HG03064 (cell line): ENCODE measurements at regions not wholly inside any gene's neighbourhood (a gene's known extent, or its start where the extent isn't known, plus 50 kb on each side); places are given as distances from the start of the nearest gene placed in this dataset.
"Not testable (repeated sequence)": the region's sequence is repeated elsewhere in the genome, so short reads cannot be mapped to it uniquely, and the experiment has no call there.

Source experiments
- ATAC-seq: cut with Tn5 transposase; IDR thresholded peaks from one replicate; pipeline ENCODE4 v1.9.1; 2021; ENCODE audit warnings: low read depth; ENCODE audit not compliant: unreplicated experiment

DNA sequence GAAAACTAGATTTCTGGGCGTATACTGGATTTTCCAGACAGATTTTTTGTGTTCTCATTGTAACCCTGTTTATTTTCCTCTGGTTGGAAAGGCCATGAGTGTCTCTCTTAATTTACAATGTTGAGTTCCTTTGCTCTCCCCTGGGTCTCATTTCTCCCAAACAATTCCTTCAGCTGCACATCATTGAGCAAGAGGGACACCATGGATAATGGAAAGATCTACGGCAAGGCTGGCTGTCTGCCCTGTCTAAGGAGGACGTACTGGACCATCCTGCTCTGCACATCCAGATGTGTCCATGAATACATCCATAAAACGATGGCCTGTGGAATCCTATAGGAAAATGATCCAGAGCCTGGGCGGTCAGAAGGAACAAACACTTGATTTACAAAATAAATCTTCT, 258.1 kb upstream of the MCTP2 start:
- ATAC-seq = no peak

DNA sequence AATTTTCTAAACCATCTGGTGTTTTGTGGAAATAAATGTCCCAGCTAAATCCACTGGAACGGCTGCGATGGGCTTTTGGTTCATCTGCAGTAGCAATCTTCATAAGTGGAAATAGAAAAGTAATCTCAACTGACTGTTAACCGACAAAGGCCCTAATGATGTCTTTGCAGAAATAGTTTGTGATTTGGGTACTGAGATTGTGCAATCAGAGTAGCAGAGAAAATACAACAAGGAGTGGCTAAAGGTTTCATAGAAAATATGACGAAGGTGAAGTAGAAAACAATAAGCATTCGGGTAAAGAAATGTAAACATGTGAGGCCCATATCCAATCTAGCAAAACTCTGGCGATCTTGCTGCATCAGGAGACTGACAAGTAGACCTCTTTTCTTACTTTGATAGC, 262.6 kb upstream of the MCTP2 start:
- no peak for ATAC-seq

DNA sequence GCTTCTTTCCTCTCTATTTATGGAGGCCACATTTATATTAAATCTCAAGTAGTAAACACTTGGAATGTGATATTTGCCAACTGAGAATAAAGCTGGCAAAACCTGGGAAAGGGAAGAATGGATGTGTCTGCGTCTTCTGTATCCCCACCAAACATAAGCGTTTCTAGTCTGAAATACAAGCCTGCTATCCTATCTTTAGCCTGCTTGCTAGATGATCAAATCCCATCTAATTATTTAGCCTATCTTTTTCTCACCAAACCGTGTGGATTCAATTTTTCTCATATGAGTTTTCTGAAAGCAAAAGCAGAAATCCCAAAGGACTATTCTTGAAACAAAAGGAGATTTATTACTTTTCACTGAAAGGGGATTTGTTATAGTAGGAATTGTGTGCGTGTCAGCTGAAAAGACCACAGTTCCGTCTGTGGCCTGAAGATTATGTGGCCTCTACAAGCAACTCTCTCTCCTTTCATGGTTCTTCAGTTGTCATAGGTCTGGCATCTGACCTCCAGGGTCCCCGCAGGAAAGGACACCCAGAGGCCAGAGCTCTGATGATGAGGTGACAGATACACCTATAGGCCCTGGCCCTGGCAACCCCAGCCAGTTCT, 266.0 kb upstream of the MCTP2 start:
- ATAC-seq = no peak

DNA sequence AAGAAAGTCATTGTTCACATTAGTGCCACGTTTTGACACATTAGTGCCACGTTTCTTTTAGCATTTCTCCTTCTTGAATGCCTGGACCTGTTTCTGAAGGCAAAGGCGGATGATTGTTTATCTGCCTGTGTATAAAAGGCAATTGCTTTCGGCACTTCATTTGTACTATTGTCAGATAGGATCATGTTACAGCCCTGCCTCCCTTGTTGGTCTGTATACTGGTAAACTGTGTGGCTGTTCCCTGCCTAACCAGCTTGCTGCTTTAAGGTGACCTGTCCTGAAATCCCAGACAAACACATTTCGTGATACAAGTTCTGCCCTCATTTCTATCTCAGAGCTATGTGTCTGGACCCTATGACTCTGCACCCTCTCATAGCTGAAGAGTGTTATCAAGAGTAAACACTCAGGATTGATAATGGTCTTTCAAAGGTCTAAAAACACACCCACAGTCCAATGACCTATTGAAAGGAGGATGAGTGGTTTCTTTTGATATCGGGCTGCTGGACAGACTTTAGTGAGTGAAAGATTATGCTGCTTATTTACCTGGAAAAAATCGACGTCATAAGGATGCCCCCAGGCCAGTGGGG, 276.3 kb upstream of the MCTP2 start:
- no peak for ATAC-seq

DNA sequence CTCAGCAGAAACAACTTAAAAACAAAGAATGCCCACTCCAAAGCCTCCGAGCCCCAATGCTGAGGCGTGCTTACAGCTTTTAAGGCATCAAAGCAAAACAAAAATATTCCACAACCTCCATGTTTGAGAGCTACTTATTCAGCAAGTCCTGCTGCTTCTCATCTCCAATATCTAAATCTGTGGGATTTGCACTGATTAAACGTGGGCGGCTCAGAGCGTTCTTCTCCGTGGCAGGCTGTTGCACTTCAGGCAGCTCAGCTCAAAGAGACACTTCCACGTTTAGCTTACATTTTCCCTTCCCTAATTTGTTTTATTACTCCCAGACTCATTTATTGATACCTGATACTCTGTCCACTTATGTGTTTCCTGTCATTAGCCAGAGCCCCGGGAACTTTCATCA, 282.6 kb upstream of the MCTP2 start:
- no peak for ATAC-seq

DNA sequence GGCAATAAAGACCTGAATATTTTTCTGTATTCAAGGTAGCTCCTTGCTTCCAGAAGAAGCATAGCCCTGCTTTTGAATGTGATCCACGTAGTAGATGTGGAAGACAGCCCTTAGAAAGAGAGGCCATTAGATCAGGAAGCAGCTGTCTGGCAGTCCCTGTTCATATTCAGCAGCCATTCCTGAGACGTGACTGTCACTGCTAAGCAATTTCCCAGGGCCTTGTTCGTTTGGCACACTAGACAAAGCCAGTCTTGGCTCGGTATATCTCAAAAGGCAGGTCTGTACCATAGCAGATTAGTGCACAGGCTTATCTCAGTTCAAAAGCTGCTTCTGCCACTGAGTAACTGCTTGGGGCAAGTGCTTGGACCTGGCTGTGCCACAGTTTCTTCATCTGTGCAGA, 287.8 kb upstream of the MCTP2 start:
- no peak for ATAC-seq

DNA sequence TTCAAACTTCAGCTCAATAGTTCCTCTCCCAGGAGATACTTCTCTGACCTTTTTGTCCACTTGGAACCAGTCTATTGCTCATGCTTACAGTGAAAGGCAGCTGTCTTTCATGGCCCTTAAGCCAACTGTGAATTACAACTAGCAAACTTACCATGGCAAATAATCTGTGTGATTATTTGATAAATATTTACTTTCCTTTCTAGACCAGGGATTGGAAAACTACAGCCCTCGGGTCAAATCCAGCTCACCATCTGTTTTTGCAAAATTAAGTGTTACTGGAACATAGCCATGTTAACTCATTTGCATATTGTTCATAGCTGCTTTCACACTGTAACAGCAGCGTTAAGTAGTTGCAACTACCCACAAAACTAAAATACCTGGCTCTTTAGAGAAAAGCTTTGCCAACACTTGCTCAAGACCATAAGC, 289.1 kb upstream of the MCTP2 start:
- ATAC-seq = no peak

DNA sequence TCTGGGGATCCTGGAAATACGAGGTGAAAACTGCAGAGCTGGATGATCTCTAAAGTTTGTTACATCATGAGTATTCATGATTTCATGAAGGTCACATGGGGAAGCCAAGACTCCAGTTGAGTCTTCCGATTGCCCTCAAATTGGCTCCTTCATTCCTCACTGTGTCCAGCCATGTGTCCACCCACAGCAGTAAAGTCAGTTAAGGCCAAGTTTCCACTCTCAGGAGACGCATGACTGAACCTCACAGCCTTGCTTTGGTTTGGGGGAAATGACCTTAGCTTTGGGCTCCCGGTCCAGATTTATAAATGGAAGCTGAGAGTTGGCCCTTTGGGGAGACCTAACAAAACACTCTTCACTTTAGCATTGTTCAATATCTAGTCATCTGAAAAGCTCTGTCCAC, 289.7 kb upstream of the MCTP2 start:
- no peak for ATAC-seq

DNA sequence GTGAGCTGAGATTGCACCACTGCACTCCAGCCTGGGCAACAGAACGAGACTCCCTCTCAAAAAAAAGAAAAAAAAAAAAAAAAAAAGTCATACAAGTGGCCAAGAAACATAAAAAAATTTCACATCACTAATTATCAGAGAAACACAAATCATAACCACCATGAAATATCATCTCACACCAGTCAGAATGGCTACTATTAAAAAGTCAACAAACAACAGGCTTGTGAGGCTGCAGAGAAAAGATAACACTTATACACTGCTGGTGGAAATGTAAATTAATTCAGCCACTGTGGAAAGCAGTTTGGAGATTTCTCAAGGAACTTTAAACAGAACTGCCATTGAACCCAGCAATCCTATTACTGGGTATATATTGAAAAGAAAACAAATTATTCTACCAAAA, 291.1 kb upstream of the MCTP2 start:
- no peak for ATAC-seq

DNA sequence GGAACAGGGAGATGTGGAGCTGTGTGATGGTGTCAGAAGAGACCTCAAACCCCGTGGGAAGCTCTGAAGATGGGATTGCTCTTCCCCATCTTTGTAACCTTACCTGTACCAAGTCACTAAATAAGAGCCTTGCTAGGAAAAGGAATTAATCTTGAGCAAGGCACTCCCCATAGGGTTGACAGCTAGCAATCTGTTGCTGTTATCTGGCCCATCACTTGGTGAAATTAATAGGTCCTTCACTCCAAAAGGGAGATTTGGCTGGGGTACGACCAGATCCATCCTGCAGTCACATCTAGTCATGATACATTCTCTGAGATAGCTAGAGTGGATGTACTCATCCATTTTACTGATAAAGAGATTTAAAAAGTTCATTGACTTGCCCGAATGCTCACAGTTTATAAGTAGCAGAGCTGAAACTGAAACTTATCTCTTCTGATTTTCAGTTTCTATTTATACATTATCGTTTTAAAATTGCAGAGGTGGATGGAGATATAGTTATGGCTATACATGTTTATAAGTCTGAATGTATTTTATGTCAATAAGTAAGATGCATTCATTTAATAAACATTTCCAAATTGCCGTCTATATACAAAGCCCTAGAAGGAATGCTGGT, 299.1 kb upstream of the MCTP2 start:
- peak; percentile 95 for ATAC-seq

DNA sequence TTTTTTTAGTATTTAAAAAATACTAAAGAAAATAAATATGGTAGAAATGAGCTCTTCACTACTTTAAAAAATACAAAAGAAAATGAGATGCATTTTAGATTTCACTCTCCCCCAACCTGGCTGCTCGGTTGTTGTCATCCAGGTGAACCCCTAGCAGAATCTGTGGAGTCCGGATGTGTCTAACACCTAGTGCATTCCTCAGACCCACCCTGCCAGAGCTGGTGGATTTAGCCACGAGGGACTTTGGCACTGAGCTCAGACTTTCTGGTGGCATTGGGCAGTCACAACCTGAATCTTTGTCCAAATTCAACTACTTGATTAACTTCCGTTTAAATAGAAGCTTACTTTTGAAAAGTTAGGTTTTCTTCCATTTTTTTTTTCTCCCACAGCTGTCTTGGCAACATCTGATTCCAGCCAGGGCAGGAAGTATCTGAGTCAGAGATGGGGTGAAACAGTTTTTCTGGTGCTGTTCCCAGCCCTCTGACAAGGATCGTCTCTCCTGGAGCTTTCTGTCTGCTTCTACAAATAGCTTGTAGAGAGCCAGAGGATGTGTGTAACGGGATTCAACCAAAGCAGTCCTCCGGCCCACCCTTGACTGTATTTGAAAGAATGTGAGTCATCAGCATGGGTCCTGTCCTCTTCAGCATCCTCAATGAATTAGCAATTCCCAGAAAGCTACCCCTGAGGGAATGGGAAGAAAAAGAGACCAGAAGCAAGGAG, 301.8 kb upstream of the MCTP2 start:
- ATAC-seq = no peak

DNA sequence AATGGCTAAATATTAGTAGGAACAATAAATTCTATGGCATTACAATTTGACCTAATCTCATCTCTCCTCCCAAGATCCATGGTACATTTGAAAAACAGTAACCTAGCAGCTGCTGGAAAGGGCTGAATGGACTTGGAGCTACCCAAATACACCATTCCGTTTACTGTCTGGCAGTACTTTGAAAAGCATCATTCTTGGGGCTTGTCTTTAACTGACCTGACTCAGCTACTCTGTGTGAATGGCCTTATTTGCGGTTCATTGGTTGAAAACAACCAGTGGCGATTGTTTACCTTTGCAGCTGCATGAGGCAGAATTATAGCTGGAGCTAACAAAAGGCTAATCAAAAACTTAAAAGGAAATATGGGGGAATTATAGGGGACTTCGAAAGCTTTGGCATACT, 311.2 kb upstream of the MCTP2 start:
- no peak for ATAC-seq

DNA sequence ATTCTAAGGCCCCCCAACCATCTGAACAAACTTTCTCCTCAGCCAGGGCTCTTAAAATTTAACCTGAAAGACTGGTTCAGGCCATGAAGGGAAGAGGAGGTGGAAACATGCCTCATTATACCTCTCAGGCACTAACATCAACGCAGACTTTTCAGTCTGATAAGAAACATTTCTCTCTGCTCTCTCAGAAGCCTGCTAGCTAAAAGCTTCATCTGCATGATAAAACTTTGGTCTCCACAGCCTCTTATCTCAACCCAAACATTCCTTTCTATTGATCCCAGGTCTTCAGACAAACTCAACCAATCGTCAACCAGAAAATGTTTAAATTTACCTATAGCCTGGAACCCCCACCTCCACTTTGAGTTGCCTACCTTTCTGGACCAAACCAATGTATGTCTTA, 312.6 kb upstream of the MCTP2 start:
- ATAC-seq = not testable (repeated sequence)

DNA sequence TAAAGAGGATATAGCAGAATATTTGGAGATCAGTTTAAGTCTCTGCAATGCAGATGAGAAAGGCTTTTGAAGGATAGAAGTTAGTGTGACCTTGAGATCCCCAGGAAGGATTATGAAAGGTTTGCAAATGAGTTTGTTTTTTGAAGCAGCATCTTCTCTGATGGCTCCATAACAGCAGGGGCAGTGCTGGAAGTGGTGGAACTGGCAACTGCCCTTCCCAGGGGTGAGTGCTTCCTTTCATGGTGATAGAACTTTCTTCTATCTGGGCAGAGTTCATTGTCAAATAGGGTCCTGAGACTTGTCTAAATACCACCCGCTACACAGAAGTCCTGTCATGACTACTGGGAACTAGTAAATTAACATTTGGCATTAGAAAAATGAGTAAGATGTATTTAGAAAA, 314.2 kb upstream of the MCTP2 start:
- ATAC-seq = no peak

DNA sequence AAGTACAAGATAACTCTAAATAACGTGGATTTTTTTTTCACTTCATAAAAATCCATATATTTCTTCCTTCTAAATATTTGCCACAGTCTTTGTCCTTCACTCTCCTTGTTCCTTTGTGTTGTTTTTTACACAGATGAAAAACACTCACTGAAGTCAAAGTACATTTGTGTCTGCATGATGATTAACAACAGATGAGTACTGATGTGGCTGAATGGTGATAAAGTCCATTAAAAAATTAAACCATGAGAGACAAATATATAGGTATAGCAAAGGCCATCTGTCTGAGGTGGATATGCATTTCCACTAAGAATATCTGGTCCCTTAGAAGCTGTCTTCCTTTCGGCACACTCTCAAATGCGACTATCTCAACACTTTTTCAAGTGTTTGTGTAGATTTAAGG, 317.5 kb upstream of the MCTP2 start:
- no peak for ATAC-seq

DNA sequence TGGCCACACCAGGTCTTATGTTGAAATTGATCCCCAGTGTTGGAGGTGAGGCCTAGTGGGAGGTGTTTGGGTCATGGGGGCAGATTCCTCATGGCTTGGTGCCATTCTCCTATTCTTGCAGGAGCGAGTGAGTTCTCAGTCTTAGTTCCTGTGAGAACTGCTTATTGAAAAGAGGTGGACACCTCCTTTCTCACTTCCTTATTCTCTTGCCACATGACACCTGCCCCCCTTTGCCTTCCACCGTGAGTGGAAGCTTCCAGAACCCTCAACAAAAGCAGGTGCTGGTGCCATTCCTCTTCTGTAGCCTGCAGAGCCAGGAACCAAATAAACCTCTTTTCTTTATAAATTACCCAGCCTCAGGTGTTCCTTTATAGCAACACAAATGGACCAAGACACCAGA, 318.1 kb upstream of the MCTP2 start:
- no peak for ATAC-seq

DNA sequence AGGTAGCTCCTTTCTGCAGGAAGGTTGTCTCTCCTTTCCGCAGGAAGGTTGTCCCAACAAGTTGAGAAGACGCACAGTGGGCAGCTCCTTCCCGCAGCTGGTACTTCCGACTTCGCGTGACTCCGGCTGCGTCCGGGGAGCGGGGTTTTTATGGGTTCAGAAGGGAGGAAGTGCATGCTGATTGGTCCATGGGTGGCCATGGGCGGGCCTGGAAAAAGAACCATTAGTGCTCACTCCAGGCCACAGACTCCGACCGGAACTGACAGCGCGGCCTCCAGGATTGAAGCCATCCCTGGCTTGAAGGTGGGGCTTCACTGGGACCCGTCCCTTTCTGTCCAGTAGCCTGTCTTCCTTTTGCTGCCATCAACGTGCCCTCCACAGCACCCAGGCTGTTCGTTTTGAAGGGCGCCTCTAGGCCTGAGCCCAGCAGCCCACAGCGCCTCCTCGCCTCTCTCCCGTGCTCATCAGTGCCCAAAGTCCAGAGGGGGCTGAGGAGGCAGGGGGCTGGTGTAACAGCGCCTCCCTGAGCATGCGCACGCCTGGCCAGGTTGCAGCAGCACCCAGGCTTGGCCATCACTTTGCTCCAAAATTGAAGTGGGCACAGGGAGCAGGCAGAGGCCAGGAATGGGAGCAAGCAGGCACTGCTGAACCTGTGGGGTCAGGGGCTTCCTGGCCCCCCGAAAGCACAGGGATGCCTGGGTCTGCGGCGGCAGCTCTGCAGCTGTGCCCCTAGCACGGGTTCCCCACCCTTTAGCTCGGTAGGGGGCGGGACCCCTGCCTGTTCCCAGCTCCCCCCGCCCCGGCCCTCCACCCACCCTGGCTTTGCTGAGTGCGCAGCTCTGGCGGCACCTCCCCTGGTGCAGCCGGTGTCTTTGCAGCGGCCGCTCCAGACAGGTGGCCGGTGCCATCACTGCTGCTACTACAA, 330.6 kb upstream of the MCTP2 start:
- ATAC-seq = no peak

DNA sequence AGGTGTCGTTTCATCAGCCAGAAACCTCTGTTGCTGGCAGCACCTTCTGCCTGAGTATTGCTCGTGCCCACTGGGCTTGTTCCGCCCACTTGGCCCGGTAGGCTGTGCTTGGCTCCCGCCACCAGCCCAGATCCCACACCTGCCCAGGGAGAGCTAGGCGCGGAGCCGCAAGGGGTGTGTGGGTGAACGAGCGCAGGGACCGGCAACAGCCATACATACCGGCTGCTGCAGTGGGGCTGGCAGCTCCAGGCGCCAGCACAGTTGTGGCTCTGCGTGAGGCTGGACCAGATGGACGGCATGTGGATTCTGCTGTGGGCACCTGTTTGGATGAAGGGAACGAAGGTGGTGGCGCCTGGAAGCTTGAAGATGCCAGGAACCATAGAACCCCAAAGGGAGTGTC, 331.5 kb upstream of the MCTP2 start:
- no peak for ATAC-seq

DNA sequence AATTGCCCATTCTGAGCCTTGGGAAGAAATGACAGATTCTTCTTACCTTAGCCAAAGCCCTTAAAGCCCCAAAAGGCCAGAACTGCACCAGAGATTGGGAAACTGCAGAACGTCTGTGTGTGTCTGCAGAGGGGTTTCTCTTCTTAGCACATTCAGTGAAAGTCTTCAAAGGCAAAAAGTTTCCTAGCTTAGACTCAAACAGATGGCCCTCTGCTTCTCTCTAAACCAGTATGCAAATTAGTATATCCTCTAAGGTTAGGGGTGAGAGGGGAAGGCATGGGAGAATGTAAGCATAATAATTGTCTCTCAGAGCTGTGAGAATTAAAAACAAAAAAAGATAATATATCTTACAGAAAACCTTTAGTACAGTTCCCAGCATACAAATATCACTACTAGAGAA, 334.0 kb upstream of the MCTP2 start:
- ATAC-seq = no peak

DNA sequence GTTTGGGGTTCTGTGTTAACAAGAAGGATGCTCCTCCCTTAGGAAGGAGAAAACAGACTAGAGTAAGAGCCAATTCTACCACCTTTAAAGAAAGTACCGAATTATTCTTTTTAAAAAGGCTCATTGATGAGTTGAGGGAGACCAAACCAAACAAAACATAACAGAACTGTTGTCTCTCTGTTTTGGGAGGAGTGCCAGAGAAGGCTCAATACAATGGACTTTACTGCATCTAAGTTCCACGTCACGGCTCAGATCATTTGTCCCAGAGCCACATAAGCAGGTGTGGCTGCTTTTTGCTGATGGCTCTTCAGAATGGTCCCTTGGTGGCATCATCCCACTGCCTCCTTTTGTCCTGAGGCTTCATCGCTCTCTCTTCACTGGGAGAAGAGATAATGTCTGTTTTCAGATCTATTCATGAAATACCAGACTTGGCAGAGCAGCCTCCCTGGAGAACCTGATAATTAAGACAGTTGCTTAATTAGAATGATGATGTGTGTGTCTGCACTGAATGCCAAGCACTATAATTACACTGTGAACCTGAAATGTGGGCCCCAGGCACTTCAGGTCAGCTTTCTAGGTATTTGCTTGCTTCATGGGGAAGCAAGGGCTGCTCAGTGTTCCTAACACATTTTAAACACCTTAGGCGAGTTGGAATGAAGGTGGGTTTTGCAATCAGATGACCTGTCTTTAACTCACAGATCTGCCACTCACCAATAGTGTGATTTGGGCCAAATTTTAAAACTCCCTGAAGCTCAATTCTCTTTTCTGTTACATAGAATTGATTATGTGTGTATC, 335.2 kb upstream of the MCTP2 start:
- no peak for ATAC-seq
